IMR-90 (cell line): ENCODE measurements at regions not wholly inside any gene's neighbourhood (a gene's known extent, or its start where the extent isn't known, plus 50 kb on each side); places are given as distances from the start of the nearest gene placed in this dataset.

Source experiments
- ATAC-seq: fragments of 200-7000 bp; cut with Tn5 transposase; 2 replicates; pipeline ENCODE4 v1.9.1; 2020; ENCODE audit warnings: low read depth, mild to moderate bottlenecking, moderate library complexity
- BruUV-seq: library from RNA; stranded (reverse); fragments of 400-500 nt; replicated peaks from 2 replicates; lab custom pipeline; 2021; lab: Mats Ljungman, UMichigan
- CTCF ChIA-PET: fragments of 300-600 bp; formaldehyde crosslinking; extraction: SDS; loops from one replicate; lab custom pipeline; 2021; ENCODE audit warnings: antibody characterized with exemption; lab: Yijun Ruan, JAX
- POLR2A ChIA-PET: fragments of 300-600 bp; sonication (Branson Sonifier 250); formaldehyde crosslinking; loops from one replicate; lab custom pipeline; 2022; ENCODE audit warnings: antibody characterized with exemption; ENCODE audit not compliant: unreplicated experiment; lab: Charles Lee
- DNase-seq: peaks from one replicate; pipeline ENCODE4 v3.0.0; 2013
- H2AFZ ChIP-seq: replicated peaks from 2 replicates; pipeline ENCODE3; 2013; ENCODE audit warnings: low read length, mild to moderate bottlenecking; ENCODE audit not compliant: poor library complexity
- H2AK5ac ChIP-seq: 2 replicates; pipeline ENCODE4 v1.6.1; 2013; ENCODE audit warnings: low read depth, low read length, inconsistent platforms
- H2AK9ac ChIP-seq: replicated peaks from 2 replicates; pipeline ENCODE3; 2013; ENCODE audit warnings: mild to moderate bottlenecking, low read depth, low read length, moderate library complexity; ENCODE audit not compliant: poor library complexity
- H2BK120ac ChIP-seq: 2 replicates; pipeline ENCODE4 v1.6.1; 2013; ENCODE audit warnings: low read depth, low read length, inconsistent platforms
- H2BK15ac ChIP-seq: 3 replicates; pipeline ENCODE4 v1.6.1; 2013; ENCODE audit warnings: low read depth, low read length, inconsistent platforms
- H2BK20ac ChIP-seq: 2 replicates; pipeline ENCODE4 v1.6.1; 2013; ENCODE audit warnings: low read depth, mild to moderate bottlenecking, inconsistent platforms, low read length, moderate library complexity
- H2BK5ac ChIP-seq: 2 replicates; pipeline ENCODE4 v1.6.1; 2013; ENCODE audit warnings: mild to moderate bottlenecking, low read depth, low read length, inconsistent platforms; ENCODE audit not compliant: poor library complexity, severe bottlenecking
- H3K14ac ChIP-seq: replicated peaks from 2 replicates; pipeline ENCODE4 v1.6.1; 2013; ENCODE audit warnings: low read depth, low read length, inconsistent platforms
- H3K18ac ChIP-seq: 2 replicates; pipeline ENCODE4 v1.6.1; 2013; ENCODE audit warnings: low read depth, low read length, control low read depth
- H3K23ac ChIP-seq: 2 replicates; pipeline ENCODE4 v1.6.1; 2013; ENCODE audit warnings: low read depth, low read length, inconsistent platforms
- H3K27ac ChIP-seq: 2 replicates; pipeline ENCODE4 v1.5.1; 2013; ENCODE audit warnings: mild to moderate bottlenecking, control low read depth, low read length; ENCODE audit not compliant: insufficient read depth
- H3K27me3 ChIP-seq: 2 replicates; pipeline ENCODE4 v1.6.1; 2013; ENCODE audit warnings: low read length; ENCODE audit not compliant: control insufficient read depth, insufficient read depth
- H3K36me3 ChIP-seq: 2 replicates; pipeline ENCODE4 v1.6.1; 2013; ENCODE audit warnings: low read length, mixed read lengths; ENCODE audit not compliant: control insufficient read depth, insufficient read depth
- H3K4ac ChIP-seq: 2 replicates; pipeline ENCODE4 v1.6.1; 2013; ENCODE audit warnings: low read depth, low read length, inconsistent platforms
- H3K4me1 ChIP-seq: 2 replicates; pipeline ENCODE4 v1.6.1; 2013; ENCODE audit warnings: low read length, mixed read lengths; ENCODE audit not compliant: control insufficient read depth, insufficient read depth
- H3K4me2 ChIP-seq: 2 replicates; pipeline ENCODE4 v1.6.1; 2013; ENCODE audit warnings: low read depth, mild to moderate bottlenecking, control low read depth, low read length, moderate library complexity
- H3K4me3 ChIP-seq: 2 replicates; pipeline ENCODE4 v1.5.1; 2013; ENCODE audit warnings: low read depth, mild to moderate bottlenecking, control low read depth, low read length, moderate library complexity; ENCODE audit not compliant: insufficient read depth
- H3K56ac ChIP-seq: 2 replicates; pipeline ENCODE4 v1.6.1; 2013; ENCODE audit warnings: low read length, inconsistent platforms; ENCODE audit not compliant: insufficient read depth; ENCODE audit errors: extremely low read depth
- H3K79me1 ChIP-seq, 2 experiments: 2 replicates each; pipeline ENCODE4 v1.6.1; 2013; ENCODE audit warnings: low read length in 2 of 2, inconsistent platforms in 1 of 2, low read depth in 1 of 2
- H3K9ac ChIP-seq: 2 replicates; pipeline ENCODE4 v1.6.1; 2013; ENCODE audit warnings: low read depth, low read length, control low read depth
- H3K9me1 ChIP-seq: 2 replicates; pipeline ENCODE4 v1.6.1; 2013; ENCODE audit warnings: low read length, inconsistent platforms; ENCODE audit not compliant: insufficient read depth
- H3K9me3 ChIP-seq: 2 replicates; pipeline ENCODE4 v1.6.1; 2013; ENCODE audit warnings: low read length; ENCODE audit not compliant: control insufficient read depth, insufficient read depth
- H4K20me1 ChIP-seq: 2 replicates; pipeline ENCODE4 v1.6.1; 2013; ENCODE audit warnings: low read length, inconsistent platforms; ENCODE audit not compliant: insufficient read depth
- H4K5ac ChIP-seq: 2 replicates; pipeline ENCODE4 v1.6.1; 2013; ENCODE audit warnings: mild to moderate bottlenecking, low read depth, low read length, control low read depth
- H4K8ac ChIP-seq, 2 experiments: 2 replicates each; pipeline ENCODE4 v1.6.1; 2013; ENCODE audit warnings: low read depth in 2 of 2, low read length in 2 of 2, control low read depth in 1 of 2, inconsistent platforms in 1 of 2
- H4K91ac ChIP-seq: 2 replicates; pipeline ENCODE4 v1.6.1; 2013; ENCODE audit warnings: low read depth, low read length, inconsistent platforms; ENCODE audit not compliant: insufficient read depth
- BHLHE40 ChIP-seq: fragments of 150-350 bp; IDR thresholded peaks from 2 replicates; pipeline ENCODE4 v1.6.1; 2016; ENCODE audit warnings: mild to moderate bottlenecking, low read depth, low read length
- CHD1 ChIP-seq: IDR thresholded peaks from 2 replicates; pipeline ENCODE4 v1.6.1; 2012; ENCODE audit warnings: low read depth, low read length, improper control_type of control experiment
- ELK1 ChIP-seq: fragments of 150-350 bp; IDR thresholded peaks from 2 replicates; pipeline ENCODE4 v1.6.1; 2016; ENCODE audit warnings: low read depth, mild to moderate bottlenecking, low read length, moderate library complexity, borderline replicate concordance
- FOS ChIP-seq: fragments of 150-350 bp; IDR thresholded peaks from 2 replicates; pipeline ENCODE4 v1.6.1; 2016; ENCODE audit warnings: low read depth, low read length
- MAFK ChIP-seq: IDR thresholded peaks from 2 replicates; pipeline ENCODE4 v1.6.1; 2012; ENCODE audit warnings: low read depth, low read length, improper control_type of control experiment
- MAZ ChIP-seq: IDR thresholded peaks from 2 replicates; pipeline ENCODE4 v1.6.1; 2012; ENCODE audit warnings: low read depth, mild to moderate bottlenecking, low read length, improper control_type of control experiment, moderate library complexity, borderline replicate concordance
- NFE2L2 ChIP-seq: fragments of 150-350 bp; IDR thresholded peaks from 2 replicates; pipeline ENCODE4 v1.6.1; 2016; ENCODE audit warnings: low read depth, mild to moderate bottlenecking, low read length
- RAD21 ChIP-seq: IDR thresholded peaks from 2 replicates; pipeline ENCODE4 v1.6.1; 2012; ENCODE audit warnings: low read length, improper control_type of control experiment
- RCOR1 ChIP-seq: IDR thresholded peaks from 2 replicates; pipeline ENCODE4 v1.6.1; 2012; ENCODE audit warnings: mild to moderate bottlenecking, low read length, improper control_type of control experiment; ENCODE audit not compliant: insufficient replicate concordance
- WGBS, 2 experiments: methylation state at CpG; one replicate each; pipeline versions ENCODE4 v1.1.5 to v1.1.7; 2013; ENCODE audit warnings: missing lambda C conversion rate in 2 of 2; ENCODE audit not compliant: insufficient read length in 1 of 2; ENCODE audit errors: extremely low coverage in 2 of 2; 5-methylcytosine and 5-hydroxymethylcytosine counted together
- dilution Hi-C: fragments of 300-500 bp; cut with HindIII; formaldehyde crosslinking; loops from one replicate; pipeline ENCODE4 v1.14.3; 2018; ENCODE audit warnings: low sequenced_read_pairs; ENCODE audit not compliant: unreplicated experiment
- in situ Hi-C: fragments of 300-500 bp; cut with MboI; formaldehyde crosslinking; loops from 3 replicates; pipeline ENCODE4 v1.14.3; 2019; ENCODE audit warnings: low sequenced_read_pairs, inconsistent platforms, mixed read lengths
- intact Hi-C: fragments of 100-400 bp; cut with micrococcal nuclease; formaldehyde crosslinking; loops from 2 replicates; pipeline ENCODE4 v1.10.0; 2022

DNA sequence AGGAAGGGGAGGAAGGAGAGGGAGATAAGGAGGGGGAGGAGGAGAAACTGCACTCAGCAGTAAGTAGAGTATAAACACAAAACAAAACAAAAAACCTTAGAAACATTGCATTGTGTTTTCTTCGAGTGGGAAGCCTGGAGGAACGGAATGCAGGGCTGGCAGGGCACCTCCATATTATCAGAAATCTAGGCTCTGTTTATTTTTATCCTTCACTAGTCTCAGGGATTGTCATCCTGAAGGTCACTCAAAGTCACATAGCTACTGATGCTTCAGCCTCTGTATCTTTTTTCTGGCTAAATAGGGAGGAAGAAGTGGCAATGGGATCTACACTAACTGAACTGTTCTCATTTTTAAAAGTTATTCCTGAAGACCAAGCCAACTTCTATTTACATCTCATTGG is 467.8 kb downstream of the KCTD12 start:
- H4K5ac ChIP-seq, result no peak overlapping the region
- no CpG with 5 or more reads among the region's 2 CpGs for WGBS, 2 experiments
- no peak overlapping the region for H3K9ac ChIP-seq
- no peaks in the 10 kb centered on the region; the same call in 1 of the 2 replicates for H3K27me3 ChIP-seq
- H4K20me1 ChIP-seq, result no peaks in the 10 kb centered on the region
- no TSS peak for BruUV-seq
- no peak overlapping the region for H2BK120ac ChIP-seq
- CTCF ChIA-PET, result interaction anchor here (0.6 kb wide), 2 partner anchors 24 to 467 kb away, joined by 3 to 4 read pairs; no protein-coding TSS in a partner anchor
- no peaks in the 10 kb centered on the region for H3K36me3 ChIP-seq
- no peak for ATAC-seq
- no peak overlapping the region for H3K18ac ChIP-seq
- dilution Hi-C loops (no loop called here), intact Hi-C loops (no loop called here), in situ Hi-C loops (no loop called here)
- H3K23ac ChIP-seq, result no peak overlapping the region
- no peak overlapping the region for H3K27ac ChIP-seq
- no peak overlapping the region for H2AK9ac ChIP-seq
- H3K14ac ChIP-seq, result no peak overlapping the region
- no peak for DNase-seq
- no peak overlapping the region for H4K91ac ChIP-seq
- TF ChIP-seq ELK1, result no peak
- TF ChIP-seq RAD21, result no peak
- no peak for TF ChIP-seq CHD1
- TF ChIP-seq MAZ, result no peak
- no peak for TF ChIP-seq MAFK
- TF ChIP-seq BHLHE40, result no peak
- no peak for TF ChIP-seq RCOR1
- TF ChIP-seq NFE2L2, result no peak
- no peak for TF ChIP-seq FOS
- no peak overlapping the region for H3K56ac ChIP-seq
- H3K79me1 ChIP-seq, result no peaks in the 10 kb centered on the region
- H3K4ac ChIP-seq, result no peak overlapping the region
- no peak overlapping the region for H3K4me2 ChIP-seq
- no peak overlapping the region for H2BK15ac ChIP-seq
- H3K9me1 ChIP-seq, result no peaks in the 10 kb centered on the region
- no peak overlapping the region for H2BK5ac ChIP-seq
- no peak overlapping the region for H2BK20ac ChIP-seq
- no peak overlapping the region for H4K8ac ChIP-seq
- H2AFZ ChIP-seq, result no peak overlapping the region
- no peak overlapping the region for H2AK5ac ChIP-seq
- H3K4me1 ChIP-seq, result no peaks in the 10 kb centered on the region; the same call in 1 of the 2 replicates
- POLR2A ChIA-PET, result no interaction called here
- H3K4me3 ChIP-seq, result no peak overlapping the region
- no peaks in the 10 kb centered on the region for H3K9me3 ChIP-seq
